GM19372 (cell line): ENCODE measurements at regions not wholly inside any gene's neighbourhood (a gene's known extent, or its start where the extent isn't known, plus 50 kb on each side); places are given as distances from the start of the nearest gene placed in this dataset.
"Not testable (repeated sequence)": the region's sequence is repeated elsewhere in the genome, so short reads cannot be mapped to it uniquely, and the experiment has no call there.

Experiments
- ATAC-seq: cut with Tn5 transposase; IDR thresholded peaks from one replicate; pipeline ENCODE4 v1.9.1; 2021; ENCODE audit warnings: mild to moderate bottlenecking, low read depth, moderate library complexity; ENCODE audit not compliant: unreplicated experiment

- no peak for ATAC-seq
Measured at GRCh38 chr9:115888131-115888530, 265.5 kb upstream of the PAPPA start.

DNA sequence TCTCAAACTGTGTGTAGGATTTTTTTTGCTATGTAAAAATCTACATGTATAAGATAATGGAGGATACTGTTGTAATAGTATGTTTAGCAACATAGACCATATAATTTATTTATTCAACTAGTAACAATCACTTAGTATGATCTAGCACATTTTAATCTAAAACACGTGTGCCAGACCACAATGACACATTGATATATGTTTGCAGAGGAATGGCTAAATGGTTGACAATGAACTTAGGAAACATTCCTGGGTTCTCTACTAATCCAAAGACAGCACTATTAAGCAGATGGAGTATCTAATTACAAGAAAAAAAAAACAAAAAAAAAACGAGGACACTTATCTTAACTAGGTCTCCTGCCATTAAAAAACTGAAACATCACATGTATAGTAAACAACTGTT lies 261.7 kb upstream of the PAPPA start:
- no peak for ATAC-seq

DNA sequence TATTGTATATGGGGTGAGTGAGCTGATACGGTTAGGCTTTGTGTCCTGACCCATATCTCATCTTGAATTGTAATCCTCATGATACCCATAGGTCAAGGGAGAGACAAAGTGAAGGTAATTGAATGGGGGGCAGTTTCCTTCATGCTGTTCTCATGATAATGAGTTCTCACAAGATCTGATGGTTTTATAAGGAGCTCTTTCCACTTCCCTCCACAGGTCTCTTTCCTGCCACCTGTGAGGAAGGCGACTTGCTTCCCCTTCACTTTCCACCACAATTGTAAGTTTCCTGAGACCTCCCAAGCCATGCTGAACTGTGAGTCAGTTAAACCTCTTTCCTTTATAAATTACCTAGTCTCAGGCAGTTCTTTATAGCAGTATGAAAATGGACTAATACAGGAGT lies 255.1 kb upstream of the PAPPA start:
- not testable (repeated sequence) for ATAC-seq

DNA sequence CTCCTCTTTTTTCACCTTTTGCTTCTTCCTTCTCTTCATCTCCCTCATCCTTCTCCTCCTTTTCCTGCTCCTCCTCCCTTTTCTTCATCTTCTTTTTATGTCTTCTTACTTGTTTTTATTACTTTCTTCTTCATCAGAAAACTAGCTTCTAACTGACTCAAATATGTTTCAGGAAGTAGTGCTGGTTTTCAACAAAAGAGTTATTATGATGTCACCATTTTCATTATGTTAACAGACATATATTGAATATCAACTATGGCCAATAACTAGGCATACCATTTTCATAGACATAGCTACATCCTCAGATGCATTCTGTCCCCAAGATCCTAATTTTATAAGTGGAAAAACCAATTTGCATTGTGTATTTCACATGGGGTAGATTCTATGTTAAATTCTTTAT lies 252.9 kb upstream of the PAPPA start:
- no peak for ATAC-seq

DNA sequence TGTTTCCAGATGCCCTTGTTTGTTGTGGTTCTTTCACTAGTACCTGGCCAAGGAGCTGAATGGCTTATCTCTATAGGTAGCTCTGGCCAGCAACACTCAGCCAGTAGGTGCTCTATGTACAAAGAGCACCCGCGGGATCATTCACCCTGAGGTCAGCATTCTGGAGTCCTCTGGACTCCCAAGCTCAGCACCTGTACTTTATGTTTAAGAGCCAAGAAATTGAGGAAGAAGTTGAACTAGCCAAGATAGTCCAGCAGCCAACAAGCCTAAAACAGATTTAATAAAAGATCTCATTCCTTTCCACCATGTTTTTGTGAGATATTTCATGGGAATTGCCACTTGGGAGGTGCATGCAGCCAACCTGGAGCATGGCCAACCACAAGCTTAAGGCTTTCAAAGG lies 242.6 kb upstream of the PAPPA start:
- ATAC-seq: no peak

- no peak for ATAC-seq
Measured at GRCh38 chr9:115912086-115912485, 241.5 kb upstream of the PAPPA start.

DNA sequence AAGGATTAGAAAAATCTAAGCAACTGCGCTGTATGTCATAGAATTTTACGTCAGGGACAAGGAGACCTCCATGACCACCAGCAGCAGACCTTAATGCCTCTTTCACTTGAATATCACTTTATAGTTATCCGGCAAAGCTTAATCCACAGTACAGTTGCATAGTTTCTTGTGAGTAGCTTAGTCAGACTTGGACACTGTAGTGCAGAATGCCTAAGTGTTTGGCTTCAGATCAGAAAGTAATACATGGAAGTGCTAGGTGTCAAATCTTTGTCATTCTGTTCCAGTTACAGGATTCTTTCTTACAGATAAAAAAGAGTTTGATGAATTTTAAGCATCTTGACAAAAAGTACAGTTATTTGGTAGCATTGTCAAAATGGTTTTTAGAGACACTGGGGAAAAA lies 239.9 kb upstream of the PAPPA start:
- ATAC-seq: no peak

- no peak for ATAC-seq
Measured at GRCh38 chr9:115914291-115914690, 239.3 kb upstream of the PAPPA start.

- ATAC-seq: no peak
Measured at GRCh38 chr9:115921301-115921700, 232.3 kb upstream of the PAPPA start.

GRCh38 chr9:115922444-115922843 lies 231.1 kb upstream of the PAPPA start:
- no peak for ATAC-seq

DNA sequence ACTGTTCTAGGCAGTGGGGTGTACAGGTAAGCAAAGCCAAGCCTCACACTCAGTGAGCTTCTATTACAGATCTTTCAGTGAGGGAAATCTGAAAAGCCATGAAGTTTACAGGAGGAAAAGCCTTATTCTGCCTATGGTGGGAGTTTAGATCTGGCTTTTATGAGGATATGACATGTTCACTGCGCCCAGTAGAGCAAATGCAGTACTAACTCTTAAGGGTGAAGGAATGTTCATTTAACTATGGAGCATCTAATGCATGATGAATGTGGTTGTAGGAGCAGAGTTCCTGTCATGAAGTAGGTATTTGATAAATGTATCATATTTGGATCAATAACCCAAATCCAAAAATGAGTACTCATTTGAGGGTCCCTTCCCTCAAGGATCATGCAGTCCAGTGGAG lies 230.2 kb upstream of the PAPPA start:
- ATAC-seq: no peak

DNA sequence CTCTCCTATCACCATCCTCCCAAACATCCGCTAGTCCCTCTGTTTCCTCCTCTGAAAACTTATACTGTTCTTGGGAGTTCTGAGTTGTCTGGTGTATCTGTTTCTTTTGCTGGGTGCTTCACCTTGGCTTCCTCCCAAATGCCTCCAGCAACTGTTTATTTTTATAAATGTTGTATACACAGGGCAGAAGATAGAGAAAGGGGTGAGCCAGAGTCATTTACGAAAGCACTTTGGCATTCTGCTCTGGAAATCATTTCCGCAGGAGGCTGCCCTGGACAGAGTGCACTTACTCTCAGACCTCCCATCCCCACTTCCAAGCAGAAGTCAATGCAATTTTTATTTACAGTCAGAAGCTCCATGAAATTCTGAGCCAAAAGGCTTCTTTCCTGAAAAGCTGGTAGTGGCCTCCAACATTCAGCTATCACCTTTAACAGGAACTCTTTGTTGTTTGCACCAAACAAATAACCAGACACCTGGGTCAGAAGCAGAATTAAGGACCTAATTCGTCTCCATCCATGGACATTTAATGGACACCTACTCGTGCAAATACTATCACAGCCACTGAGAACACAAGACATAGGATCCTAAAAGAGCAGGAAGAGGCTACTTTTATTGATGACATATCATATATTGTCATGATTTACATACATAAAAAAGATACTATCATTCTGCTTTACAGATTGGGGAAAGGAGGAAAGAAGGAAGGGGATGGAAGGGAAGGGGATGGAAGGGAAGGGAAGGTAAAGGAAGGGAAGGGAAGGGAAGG lies 229.5 kb upstream of the PAPPA start:
- no peak for ATAC-seq

DNA sequence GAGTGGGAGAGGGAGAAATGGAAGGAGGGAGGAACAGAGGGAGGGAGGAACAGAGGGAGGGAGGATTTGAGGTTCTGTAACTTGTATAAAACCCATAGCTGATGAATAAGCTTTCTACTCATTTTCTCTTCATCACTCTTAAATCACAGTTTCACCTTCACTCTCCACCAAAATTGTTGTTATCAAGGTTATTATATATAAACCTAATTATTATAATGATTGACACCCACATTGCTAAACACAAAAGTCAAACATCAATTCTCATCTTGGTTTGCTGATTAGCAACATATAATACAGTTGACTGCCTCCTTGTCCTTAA lies 229.0 kb upstream of the PAPPA start:
- no peak for ATAC-seq

DNA sequence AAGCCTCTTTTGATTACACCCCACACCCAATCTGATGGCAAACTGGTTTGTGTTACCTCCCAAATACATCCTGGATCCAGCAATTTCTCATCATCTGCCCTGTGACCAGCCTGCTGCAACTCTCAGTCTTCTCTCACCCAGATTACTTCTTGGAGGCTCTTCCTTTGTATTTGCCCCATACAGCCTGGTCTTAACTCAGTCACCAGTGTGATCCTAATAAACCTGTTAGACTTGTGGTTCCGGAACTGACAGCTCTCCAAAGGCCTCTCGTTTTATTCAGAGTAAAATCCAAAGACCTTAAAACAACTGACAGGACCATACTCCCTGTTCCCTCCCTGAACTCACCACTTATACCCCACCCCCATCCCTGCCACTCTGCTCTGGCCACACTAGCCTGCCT lies 228.2 kb upstream of the PAPPA start:
- no peak for ATAC-seq

DNA sequence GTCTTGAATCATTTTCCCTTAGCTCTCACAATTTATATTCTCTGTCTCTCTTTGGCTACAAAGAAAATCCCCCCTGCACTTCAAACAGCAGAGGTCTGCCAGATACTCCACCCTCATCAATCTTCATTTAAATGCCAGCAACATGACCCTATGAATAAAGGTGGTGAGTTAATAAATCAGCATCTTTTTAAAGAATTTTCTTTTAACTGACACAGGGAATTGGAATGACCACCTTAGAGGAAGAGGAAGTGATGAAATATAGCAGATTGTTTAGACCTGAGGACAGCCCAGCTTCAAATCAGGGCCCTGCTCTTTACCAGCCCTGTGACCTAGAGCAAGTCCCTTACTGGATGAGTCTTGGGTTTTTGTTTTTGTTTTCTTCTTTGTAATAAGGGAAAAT lies 223.1 kb upstream of the PAPPA start:
- no peak for ATAC-seq

DNA sequence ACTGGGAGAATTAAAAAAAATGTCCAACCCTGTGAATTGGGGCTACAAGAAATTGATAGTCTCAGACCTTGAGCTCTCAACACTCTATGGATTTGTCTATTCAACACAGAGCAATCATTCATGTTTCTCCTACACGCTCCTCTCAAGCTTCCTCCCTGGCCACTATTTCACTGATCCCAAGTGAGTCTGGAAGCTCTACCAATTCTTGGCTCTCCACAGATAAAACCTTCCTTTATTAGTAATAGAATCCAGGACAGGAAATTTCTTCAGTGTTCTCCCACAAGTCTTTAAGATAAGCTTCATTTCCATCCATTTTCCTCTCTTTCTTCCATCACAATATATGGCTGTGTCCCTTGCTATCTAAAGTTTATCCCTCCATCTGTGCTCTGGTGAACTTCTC lies 215.1 kb upstream of the PAPPA start:
- no peak for ATAC-seq

- ATAC-seq: no peak
Measured at GRCh38 chr9:115939065-115939765, 214.4 kb upstream of the PAPPA start.

DNA sequence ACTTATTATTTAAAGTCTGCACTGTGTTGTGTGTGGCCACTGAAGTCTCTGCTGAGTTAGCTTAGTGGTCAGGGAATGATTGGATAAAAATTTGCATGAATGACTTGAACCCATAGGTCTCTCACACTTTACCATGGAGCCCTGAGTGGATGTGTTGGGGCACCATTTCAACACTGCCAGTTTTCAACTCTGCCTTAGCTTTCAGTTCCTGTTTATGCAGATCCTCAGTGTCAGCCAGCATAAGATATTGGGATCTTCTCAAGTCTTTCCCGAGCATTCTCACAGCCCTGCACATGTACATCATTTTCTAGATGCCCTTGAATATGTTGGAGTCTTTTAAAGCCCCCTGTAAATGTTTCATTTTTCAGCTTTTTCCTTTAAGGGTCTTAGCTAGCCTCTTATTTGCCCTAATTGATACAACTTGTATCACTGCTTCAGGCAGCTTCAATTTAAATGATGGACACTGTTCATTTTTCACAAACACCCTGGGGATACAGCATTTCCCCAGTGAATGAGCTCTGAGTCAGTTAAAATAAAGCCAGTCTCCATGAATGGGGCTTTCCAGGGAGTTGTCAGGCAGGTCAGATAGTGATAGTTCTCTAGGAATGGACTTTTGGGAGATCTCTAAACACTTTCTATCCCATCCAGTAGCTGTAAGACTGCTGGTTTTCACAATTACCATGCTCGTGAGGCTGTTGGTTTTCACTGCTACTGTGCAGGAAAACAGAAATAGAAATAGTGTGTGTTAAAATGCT lies 211.9 kb upstream of the PAPPA start:
- no peak for ATAC-seq

DNA sequence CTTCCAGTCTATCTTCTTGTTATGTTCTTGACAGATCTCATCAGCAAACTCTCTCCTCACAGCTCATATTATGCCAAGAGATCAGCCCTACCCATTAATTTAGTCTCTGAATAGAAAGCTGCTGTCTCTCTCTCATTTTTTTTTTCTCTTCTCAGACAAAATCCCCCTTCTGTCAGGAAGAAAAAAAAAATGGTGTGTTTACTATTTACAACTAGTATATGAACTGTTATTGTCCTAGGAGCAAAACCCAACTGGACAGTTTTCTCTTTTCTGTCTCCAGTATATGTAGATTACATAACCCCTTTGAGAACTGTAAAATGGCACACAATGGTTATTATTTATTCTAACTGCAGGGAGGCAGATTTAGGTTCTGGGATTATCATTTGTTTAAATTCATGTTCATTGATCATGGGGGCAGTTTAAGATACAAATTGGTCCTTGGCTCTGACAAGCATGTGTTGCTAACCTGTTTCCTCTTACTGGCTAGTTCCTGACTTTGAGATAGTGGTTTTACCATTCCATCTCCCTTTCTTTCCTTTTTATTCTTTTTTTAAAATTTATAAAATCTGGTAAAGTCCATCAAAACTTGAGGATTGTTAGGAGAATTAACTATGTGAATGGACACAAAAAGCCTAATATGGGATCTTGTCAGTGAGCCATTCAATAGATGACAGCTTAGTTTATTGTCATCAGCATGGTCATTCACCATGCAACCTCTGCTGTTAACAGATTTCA lies 210.0 kb upstream of the PAPPA start:
- ATAC-seq: no peak

DNA sequence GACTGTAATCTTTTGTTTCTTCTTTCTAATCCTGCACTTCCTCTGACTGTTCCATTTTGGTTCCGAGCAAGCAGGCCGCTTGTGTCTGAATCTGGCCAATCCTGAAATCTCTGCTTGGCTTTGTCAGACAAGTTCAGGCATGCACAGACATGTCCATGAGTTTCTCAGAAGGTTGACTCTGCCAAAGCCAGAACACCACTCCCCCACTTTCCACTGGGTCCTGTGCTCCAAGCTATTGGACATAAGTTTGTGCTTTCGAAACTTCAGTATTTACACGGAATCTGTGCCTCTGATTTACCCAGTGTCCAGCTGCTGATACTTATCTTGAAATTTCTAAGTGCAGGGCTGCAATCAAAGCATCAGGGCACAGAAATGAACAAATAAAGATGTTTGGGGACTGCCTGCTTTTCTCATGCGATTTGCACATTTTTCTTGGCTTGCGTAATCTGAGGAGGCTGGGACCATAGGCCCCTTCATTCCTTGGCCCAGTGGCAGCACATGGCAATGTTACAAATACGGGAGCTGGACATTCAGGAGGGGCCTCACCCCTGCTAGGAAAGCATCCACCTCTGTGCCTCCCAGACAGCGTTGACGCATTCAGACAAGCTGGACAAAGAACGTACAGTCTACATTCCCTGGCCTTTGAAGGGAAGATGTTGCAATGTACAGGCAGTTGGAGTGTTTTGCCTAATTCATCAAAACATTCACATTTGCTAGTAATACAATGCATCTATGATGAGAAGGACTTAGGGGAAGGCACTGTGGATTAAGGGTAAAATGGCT lies 209.2 kb upstream of the PAPPA start:
- ATAC-seq: no peak
